HG03196 (cell line): ENCODE measurements at regions not wholly inside any gene's neighbourhood (a gene's known extent, or its start where the extent isn't known, plus 50 kb on each side); places are given as distances from the start of the nearest gene placed in this dataset.
A peak's percentile ranks its signal among the peaks of the same experiment; 100 is the strongest.
"Not testable (repeated sequence)": the region's sequence is repeated elsewhere in the genome, so short reads cannot be mapped to it uniquely, and the experiment has no call there.

ENCODE experiments used
- ATAC-seq: cut with Tn5 transposase; IDR thresholded peaks from one replicate; pipeline ENCODE4 v1.9.1; 2021; ENCODE audit not compliant: unreplicated experiment

DNA sequence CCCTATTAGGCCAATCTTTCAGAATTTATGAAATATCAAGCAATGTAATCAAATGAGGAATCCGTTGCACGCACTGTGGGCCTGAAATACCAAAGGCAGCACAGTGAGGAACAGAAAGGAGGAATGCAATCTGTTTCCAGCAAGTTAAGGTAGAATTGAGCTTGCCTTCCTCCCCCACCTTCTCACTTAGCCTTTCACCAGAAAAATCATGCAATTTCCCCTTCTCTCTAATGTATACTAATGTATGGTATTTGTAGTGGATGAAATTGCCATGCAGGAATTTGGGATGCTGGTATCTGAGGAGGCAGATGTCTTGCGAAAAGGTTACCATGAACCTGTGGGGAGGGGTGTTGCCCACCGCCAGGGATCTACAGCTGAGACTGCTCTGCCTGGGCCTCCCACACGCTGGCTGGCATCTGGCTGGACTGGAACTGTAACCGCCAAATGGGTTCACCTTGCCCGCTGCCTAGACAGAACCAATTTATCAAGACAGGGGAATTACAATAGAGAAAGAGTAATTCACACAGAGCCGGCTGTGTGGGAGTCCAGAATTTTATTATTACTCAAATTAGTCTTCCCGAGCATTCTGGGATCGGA, 222.4 kb upstream of the MYLIP start:
- no peak for ATAC-seq

- ATAC-seq: no peak
Observed at GRCh38 chr6:15905488-15906419, 223.1 kb upstream of the MYLIP start.

- ATAC-seq: no peak
Observed at GRCh38 chr6:15904651-15905376, 224.1 kb upstream of the MYLIP start.

- ATAC-seq: peak; percentile 92
Observed at GRCh38 chr6:15901141-15902115, 227.5 kb upstream of the MYLIP start.

GRCh38 chr6:15898693-15899092, 230.2 kb upstream of the MYLIP start:
- no peak for ATAC-seq

- ATAC-seq: no peak
Observed at GRCh38 chr6:15897063-15897876, 231.6 kb upstream of the MYLIP start.

- no peak for ATAC-seq
Observed at GRCh38 chr6:15894973-15895725, 232.3 kb upstream of the DTNBP1 start.

- no peak for ATAC-seq
Observed at GRCh38 chr6:15893556-15894253, 230.9 kb upstream of the DTNBP1 start.

- ATAC-seq: no peak
Observed at GRCh38 chr6:15892369-15892768, 229.5 kb upstream of the DTNBP1 start.

GRCh38 chr6:15888798-15889772, 226.3 kb upstream of the DTNBP1 start:
- no peak for ATAC-seq

DNA sequence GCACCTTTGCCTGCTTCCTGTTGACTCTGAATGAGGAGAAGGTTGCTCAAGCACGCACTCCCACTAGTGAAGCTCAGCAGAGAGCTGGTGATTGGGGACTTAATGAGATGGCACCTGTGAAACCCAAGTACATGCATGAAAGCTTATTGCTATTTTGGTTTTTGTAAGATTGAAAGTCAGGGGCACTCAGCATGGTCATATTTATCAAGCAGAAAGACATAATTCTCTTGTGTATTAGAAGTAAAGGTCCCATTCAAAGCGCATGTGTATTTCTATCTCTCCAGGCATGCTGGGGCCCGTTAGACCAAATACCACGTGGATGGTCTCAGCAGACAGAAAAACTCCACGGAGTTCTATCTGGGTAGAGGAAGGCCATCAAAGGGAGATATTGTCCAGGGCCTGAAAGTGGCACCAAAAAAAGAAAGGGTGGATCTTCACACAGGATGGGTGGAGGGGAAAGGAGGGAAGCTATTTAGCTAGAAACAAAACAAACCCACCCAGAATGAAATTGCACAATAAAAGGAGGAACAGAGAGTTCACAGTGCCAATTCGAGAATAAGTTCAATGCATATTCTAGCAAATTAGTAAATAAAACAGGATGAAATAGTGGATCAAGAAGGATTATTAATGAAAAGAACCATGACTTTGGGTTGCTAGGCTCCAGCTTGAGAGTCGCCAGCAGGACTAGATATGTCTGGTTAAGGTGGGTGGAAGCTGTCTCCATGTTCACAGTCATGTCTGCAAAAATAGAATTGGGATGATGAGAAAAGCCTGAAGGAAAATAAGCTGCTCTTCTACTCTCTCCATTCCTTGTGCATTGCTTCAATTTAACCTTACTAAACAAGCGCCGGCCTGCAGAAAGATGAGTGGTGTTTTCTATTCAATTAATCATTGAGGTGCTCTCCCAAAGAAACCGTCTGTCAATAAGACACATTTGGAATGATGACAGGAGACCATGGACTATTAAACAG, 224.9 kb upstream of the DTNBP1 start:
- ATAC-seq: no peak

DNA sequence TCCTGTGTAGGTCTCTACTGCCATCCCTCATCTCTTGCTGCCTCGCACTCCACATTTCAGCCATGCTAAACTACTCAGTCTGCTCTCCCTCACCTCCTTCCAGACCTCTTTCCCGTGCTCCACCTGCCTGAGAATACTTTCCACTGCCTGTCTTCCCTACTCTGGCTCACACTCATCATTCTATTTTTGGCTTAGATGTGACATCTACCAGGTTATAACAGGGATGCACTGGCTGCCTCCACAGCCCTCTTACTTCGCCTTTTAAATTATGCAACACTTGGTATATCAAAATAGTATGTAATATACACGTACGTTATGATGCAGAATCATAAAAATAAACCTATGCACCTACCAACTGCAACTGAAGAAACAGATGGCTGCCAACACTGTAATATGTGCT, 222.8 kb upstream of the DTNBP1 start:
- ATAC-seq: no peak

GRCh38 chr6:15883593-15883992, 220.8 kb upstream of the DTNBP1 start:
- ATAC-seq: not testable (repeated sequence)

GRCh38 chr6:15882915-15883314, 220.1 kb upstream of the DTNBP1 start:
- ATAC-seq: no peak

- no peak for ATAC-seq
Observed at GRCh38 chr6:15882345-15882744, 219.5 kb upstream of the DTNBP1 start.

GRCh38 chr6:15881150-15881549, 218.3 kb upstream of the DTNBP1 start:
- ATAC-seq: no peak
